Spleen (tissue), 11 donors: ENCODE measurements at regions not wholly inside any gene's neighbourhood (a gene's known extent, or its start where the extent isn't known, plus 50 kb on each side); places are given as distances from the start of the nearest gene placed in this dataset.
"Not testable (repeated sequence)": the region's sequence is repeated elsewhere in the genome, so short reads cannot be mapped to it uniquely, and the experiment has no call there.

Experiments used
- DNase-seq: peaks from one replicate; pipeline ENCODE4 v3.0.0-alpha.2; 2020
- H3K27ac ChIP-seq, 8 donors: fragments of 200-600 bp; sonication (generic) in 7 of 8; 1 replicate in 4 of 8; 2 replicates in 4 of 8; pipeline versions ENCODE4 v1.5.0 to v1.8.0; 2016 to 2021; ENCODE audit warnings: inconsistent platforms in 4 of 8, mild to moderate bottlenecking in 4 of 8, moderate library complexity in 1 of 8
- H3K27me3 ChIP-seq, 7 donors: fragments of 200-600 bp; sonication (generic) in 6 of 7; replicated peaks in 1 of 7; 1 replicate in 4 of 7; 2 replicates in 3 of 7; pipeline versions ENCODE4 v1.5.0 to v1.8.0; 2016 to 2021; ENCODE audit warnings: inconsistent platforms in 3 of 7, mild to moderate bottlenecking in 1 of 7
- H3K36me3 ChIP-seq, 6 donors: fragments of 200-600 bp; sonication (generic) in 5 of 6; 1 replicate in 4 of 6; 2 replicates in 2 of 6; pipeline versions ENCODE4 v1.5.0 to v1.8.0; 2016 to 2021; ENCODE audit warnings: inconsistent platforms in 2 of 6
- H3K4me1 ChIP-seq, 6 donors: fragments of 200-600 bp; sonication (generic) in 5 of 6; 1 replicate in 3 of 6; 2 replicates in 3 of 6; pipeline versions ENCODE4 v1.5.0 to v1.8.0; 2016 to 2021; ENCODE audit warnings: inconsistent platforms in 3 of 6
- H3K4me3 ChIP-seq, 8 donors: fragments of 200-600 bp; sonication (generic) in 7 of 8; 1 replicate in 4 of 8; 2 replicates in 4 of 8; pipeline versions ENCODE4 v1.5.0 to v1.8.0; 2016 to 2021; ENCODE audit warnings: inconsistent platforms in 4 of 8, mild to moderate bottlenecking in 4 of 8, moderate library complexity in 2 of 8
- H3K9me3 ChIP-seq, 8 donors: fragments of 200-600 bp; sonication (generic) in 7 of 8; 1 replicate in 4 of 8; 2 replicates in 4 of 8; pipeline versions ENCODE4 v1.5.0 to v1.8.0; 2016 to 2021; ENCODE audit warnings: inconsistent platforms in 4 of 8
- POLR2A ChIP-seq, 3 donors: fragments of 450-650 bp; IDR thresholded peaks; one replicate each; pipeline ENCODE4 v1.5.1; 2017; ENCODE audit warnings: antibody characterized with exemption in 3 of 3, mild to moderate bottlenecking in 1 of 3
- POLR2AphosphoS5 ChIP-seq, 3 donors: sonication (generic); formaldehyde crosslinking; IDR thresholded peaks; one replicate each; pipeline ENCODE4 v1.5.1; 2017; ENCODE audit warnings: antibody characterized with exemption in 3 of 3
- WGBS, 5 donors: extraction: QIAGEN DNeasy Blood & Tissue Kit in 3 of 5; methylation state at CpG; one replicate each; pipeline versions ENCODE4 v1.1.5 to v1.1.7; 2013 to 2018; 5-methylcytosine and 5-hydroxymethylcytosine counted together
- intact Hi-C: fragments of 100-400 bp; cut with DNase I; formaldehyde crosslinking; loops from one replicate; pipeline ENCODE4 v1.15.0; 2023; ENCODE audit warnings: low total_unique reads
- TF ChIP-seq, protein P1 (sequence below), 11 experiments: fragments of 200-600 bp in 7 of 11; fragments of 450-650 bp in 4 of 11; sonication (generic) in 4 of 11; IDR thresholded peaks in 8 of 11; conservative IDR thresholded peaks in 3 of 11; 1 replicate in 7 of 11; 2 replicates in 4 of 11; pipeline versions ENCODE4 v1.4.0 to v1.8.0; 2016 to 2021; ENCODE audit warnings: antibody characterized with exemption in 11 of 11, inconsistent platforms in 4 of 11, mild to moderate bottlenecking in 1 of 11
- donor health status: healthy with polysubstance abuse.
- donor health status: DM: no; HTN: no; CAD: no; lungs with moderate emphysema.
- donor health status: DM: no; HTN: no; CAD: no.
- donor health status: Bipolar disorder and iron deficiency.
- donor health status: healthy.
- donor health status: DM: no; HTN: no; CAD: no.
- donor health status: DM: yes; HTN: yes; CAD: no.

DNA sequence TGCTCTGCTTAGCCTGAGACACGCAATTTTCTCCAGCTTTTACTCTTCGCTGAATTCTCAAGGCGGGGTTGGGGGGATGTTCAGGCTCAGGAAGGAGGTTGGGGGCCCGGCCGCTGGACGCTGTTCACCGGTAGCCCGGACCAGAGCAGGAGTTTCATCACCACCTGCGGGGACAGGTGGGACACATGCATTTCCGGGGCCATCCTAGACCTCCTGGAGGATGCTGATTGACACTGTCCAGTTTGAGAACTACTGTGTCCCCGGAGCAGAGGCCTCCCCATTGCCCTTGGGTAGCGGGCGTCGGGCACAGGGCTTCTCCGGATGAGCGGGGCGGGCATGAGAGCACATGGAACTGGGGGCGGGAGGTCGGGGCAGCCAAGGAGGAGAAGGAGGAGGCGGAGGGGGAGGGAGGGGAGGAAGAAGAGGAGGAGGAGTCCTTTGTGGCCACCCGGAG lies 144.0 kb upstream of the GRK3 start:
- no peaks in the 10 kb centered on the region for H3K9me3 ChIP-seq
- peaks cover 3 to 60% (median 31%) of the 10 kb centered on the region in 7 donors for H3K27me3 ChIP-seq
- H3K36me3 ChIP-seq, result no peaks in the 10 kb centered on the region
- WGBS, 5 donors, result 19 to 24% (median 21%) methylated on average over 19 to 21 of the region's 21 CpGs
- H3K27ac ChIP-seq, result no peak overlapping the region
- peaks cover 10 to 44% (median 37%) of the 10 kb centered on the region in 6 donors for H3K4me1 ChIP-seq
- intact Hi-C loops, result loop anchor here (10.0 kb wide), 1 partner anchor 56 kb away; no protein-coding TSS in a partner anchor
- H3K4me3 ChIP-seq, result peak overlapping the region in 7 of 8 donors; percentile 32 to 69 (median 42)
- no peak for DNase-seq
- TF ChIP-seq POLR2AphosphoS5 (IDR thresholded peaks at IDR 0.05) (no peak), POLR2A (IDR thresholded peaks at IDR 0.05) (no peak)
- TF ChIP-seq, protein P1, sequence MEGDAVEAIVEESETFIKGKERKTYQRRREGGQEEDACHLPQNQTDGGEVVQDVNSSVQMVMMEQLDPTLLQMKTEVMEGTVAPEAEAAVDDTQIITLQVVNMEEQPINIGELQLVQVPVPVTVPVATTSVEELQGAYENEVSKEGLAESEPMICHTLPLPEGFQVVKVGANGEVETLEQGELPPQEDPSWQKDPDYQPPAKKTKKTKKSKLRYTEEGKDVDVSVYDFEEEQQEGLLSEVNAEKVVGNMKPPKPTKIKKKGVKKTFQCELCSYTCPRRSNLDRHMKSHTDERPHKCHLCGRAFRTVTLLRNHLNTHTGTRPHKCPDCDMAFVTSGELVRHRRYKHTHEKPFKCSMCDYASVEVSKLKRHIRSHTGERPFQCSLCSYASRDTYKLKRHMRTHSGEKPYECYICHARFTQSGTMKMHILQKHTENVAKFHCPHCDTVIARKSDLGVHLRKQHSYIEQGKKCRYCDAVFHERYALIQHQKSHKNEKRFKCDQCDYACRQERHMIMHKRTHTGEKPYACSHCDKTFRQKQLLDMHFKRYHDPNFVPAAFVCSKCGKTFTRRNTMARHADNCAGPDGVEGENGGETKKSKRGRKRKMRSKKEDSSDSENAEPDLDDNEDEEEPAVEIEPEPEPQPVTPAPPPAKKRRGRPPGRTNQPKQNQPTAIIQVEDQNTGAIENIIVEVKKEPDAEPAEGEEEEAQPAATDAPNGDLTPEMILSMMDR (IDR thresholded peaks at IDR 0.05 in 8 of 11, conservative IDR thresholded peaks at IDR 0.05 in 3 of 11), result no peak

DNA sequence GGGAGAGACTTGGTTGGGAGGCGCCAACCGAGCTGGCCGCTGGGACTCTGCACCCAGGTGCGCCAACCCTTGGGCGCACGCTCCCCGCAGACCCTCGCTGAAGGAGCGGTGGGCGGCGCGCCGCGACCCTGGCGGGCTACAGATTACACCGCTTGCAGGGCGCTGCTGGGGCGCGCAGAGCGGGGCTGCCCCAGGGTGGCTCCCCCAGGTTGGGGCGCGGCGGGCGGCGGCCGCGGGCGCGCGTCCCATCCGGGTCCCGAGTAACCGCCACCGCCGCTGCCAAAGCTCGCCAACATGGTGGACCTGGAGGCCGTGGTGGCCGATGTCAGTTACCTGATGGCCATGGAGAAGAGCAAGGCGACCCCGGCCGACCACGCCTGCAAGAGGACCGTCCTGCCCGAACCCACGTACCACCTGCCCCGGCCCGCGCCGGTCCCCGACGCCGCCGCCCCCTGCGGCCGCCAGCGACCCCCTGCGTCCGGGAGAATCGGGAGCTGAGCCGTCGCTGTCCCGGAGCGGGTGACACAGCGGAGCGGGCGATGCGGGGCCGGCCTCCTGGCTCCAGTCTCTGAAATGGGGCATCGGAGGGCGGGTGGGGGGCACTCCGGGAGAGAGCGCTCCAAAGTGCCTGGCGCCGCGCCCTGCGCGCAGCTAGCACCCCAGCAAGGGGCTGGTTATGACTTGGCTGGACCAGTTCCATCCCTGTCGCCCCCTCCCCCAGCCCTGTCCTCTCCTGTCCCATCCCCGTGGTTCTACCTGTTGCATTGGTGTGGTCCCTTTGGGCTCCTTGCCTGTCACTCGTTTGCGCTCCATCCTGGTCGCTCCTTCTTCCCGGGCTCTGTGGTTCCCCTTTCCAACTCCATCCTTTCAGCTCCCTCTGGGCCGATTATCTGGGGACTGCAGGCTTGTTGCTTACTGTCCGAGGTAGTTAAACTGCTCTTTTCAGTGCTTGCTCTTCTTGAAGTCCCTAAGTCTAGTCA lies 143.3 kb upstream of the GRK3 start:
- WGBS, 5 donors, result 1 to 7% (median 2%) methylated on average over 18 to 85 of the region's 85 CpGs
- no peak overlapping the region for H3K27ac ChIP-seq

DNA sequence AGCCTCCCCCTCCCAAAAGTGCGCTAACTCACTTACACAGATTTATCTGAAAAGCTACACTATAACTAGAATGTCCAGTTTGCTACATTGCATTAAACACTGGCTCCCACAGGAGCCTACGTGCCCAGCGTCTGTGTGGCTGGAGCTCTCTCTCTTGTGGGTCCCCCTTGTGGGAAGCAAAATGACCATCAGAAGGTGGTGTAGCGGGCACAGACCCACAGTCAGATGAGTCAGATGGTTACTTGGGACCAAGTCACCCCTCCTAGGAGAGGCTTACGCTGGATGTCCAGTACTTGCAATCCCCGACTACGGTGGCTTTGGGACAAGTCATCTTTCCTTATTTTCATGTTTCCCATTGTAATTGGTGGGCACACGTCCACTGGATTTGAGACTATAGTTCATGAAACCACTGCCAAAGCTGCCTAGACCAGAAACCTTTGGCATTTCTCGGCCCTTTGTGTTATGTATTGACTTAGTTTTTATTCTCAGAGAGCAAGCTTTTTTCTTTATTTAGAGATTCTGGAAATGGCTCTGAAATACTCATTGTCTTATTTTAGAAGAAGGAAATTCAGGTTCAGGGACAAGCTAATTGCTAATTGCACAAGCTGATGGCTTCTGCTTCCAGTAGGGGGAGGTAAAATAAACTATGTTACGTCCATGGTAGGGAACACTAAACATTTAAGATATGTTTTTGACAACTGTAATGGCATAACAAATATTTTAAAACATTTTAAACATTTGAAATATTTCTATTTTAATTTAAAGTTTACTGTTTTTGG lies 137.8 kb upstream of the GRK3 start:
- 72 to 78% (median 77%) methylated on average over 9 to 10 of the region's 10 CpGs for WGBS, 5 donors
- Histone ChIP-seq H3K4me1 (peaks cover 0 to 24% (median 5%) of the 10 kb centered on the region in 6 donors), H3K27me3 (peaks cover 2 to 32% (median 12%) of the 10 kb centered on the region in 7 donors)
- not testable (repeated sequence) for H3K9me3 ChIP-seq, DNase-seq, H3K27ac ChIP-seq, H3K36me3 ChIP-seq, H3K4me3 ChIP-seq
- TF ChIP-seq, protein P1 (IDR thresholded peaks at IDR 0.05 in 8 of 11, conservative IDR thresholded peaks at IDR 0.05 in 3 of 11), result peak in 6 of 11 experiments; percentile 11 to 42 (median 27)
- intact Hi-C loops, result loop anchor here (10.0 kb wide), 1 partner anchor 62 kb away; no protein-coding TSS in a partner anchor

More for the DNA sequence above, 143.3 kb upstream of the GRK3 start:
- intact Hi-C loops, result loop anchor here (10.0 kb wide), 1 partner anchor 56 kb away; no protein-coding TSS in a partner anchor
- Histone ChIP-seq H3K4me3 (peak overlapping the region; percentile 7 to 69 (median 42)), H3K4me1 (peaks cover 10 to 44% (median 37%) of the 10 kb centered on the region in 6 donors), H3K27me3 (peaks cover 3 to 60% (median 31%) of the 10 kb centered on the region in 7 donors), H3K36me3 (no peaks in the 10 kb centered on the region), H3K9me3 (no peaks in the 10 kb centered on the region)
- TF ChIP-seq POLR2AphosphoS5 (IDR thresholded peaks at IDR 0.05), result no peak
- TF ChIP-seq, protein P1 (IDR thresholded peaks at IDR 0.05 in 8 of 11, conservative IDR thresholded peaks at IDR 0.05 in 3 of 11), result peak in 2 of 11 experiments; percentile 17 to 27
- DNase-seq, result no peak

DNA sequence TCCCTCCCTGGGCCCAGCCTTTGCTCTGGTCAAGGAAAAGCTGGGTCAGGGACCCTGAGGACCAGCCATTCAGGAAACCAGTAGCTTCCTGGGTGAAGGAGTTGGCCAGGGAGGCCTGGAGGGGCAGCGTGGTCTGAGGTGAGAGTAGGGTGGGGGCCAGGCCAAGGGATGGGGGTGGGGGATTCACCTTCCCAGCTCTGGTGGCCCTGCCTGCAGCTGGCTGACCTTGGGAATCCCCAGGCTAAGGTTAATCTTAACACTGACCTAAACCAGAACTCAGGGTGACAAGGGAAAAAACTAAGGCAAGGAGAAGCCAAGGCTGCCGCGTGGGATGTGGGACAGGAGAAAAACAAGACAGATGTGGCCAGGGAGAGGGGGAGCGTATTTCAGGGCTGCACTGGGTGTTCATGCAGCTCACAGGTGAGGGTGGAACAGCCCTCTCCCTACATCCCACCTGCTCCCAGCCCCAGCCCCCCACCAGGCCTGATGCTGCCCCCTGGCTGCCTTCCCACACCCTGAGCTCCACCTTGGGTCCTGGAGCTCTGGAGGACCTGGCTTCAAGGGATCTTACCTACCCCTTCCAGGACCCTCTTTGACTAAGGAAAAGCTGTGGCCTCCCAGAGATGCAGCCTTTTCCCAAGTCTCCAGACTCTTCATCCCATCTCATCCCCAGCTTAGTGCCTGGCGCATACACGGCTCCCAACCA lies 132.7 kb upstream of the GRK3 start:
- H3K4me1 ChIP-seq, result peaks cover 0 to 28% (median 3%) of the 10 kb centered on the region in 6 donors
- DNase-seq, H3K27ac ChIP-seq, H3K36me3 ChIP-seq, intact Hi-C loops, H3K9me3 ChIP-seq, H3K27me3 ChIP-seq, H3K4me3 ChIP-seq: not testable (repeated sequence)
- WGBS, 5 donors, result 85 to 93% (median 92%) methylated on average over 2 to 4 of the region's 6 CpGs

DNA sequence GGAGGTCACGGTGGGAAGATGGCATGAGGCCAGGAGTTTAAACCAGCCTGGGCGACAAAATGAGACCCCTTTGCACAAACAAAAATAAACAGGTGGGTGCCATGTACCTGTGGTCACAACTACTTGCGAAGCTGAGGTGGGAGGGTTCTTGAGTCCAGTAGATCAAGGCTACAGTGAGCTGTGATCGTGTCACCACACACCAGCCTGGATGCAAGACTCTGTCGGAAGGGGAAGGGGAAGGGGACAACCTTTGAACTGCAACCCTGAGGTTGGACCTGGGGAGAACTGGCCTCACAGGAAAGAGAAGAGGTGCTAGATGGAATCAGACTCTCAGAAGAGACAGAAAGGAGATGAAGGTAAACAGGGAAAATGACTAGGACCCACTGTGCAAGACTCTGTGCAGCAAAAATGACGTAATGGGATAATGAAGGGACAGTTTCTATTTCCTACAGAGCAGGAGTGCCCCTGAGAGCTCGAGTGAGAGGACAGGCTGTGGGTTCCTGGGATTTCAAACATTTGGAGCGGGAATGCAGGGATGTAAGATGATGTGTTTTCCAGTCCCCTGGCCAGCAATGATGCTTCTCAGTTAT lies 131.0 kb upstream of the GRK3 start:
- H3K36me3 ChIP-seq, H3K4me3 ChIP-seq, H3K27ac ChIP-seq, H3K9me3 ChIP-seq, H3K27me3 ChIP-seq, DNase-seq, intact Hi-C loops: not testable (repeated sequence)
- WGBS, 5 donors, result 64 to 81% (median 64%) methylated on average over 8 of the region's 8 CpGs
- H3K4me1 ChIP-seq, result peaks cover 0 to 11% (median 0%) of the 10 kb centered on the region in 6 donors
